SU-DHL-6 (cell line): ENCODE measurements at regions not wholly inside any gene's neighbourhood (a gene's known extent, or its start where the extent isn't known, plus 50 kb on each side); places are given as distances from the start of the nearest gene placed in this dataset.

Experiments
- EZH2phosphoT487 ChIP-seq: fragments of 200-600 bp; sonication (generic), shearing (Covaris generic); conservative IDR thresholded peaks from 2 replicates; pipeline ENCODE4 v1.6.1; 2018; ENCODE audit warnings: mild to moderate bottlenecking, antibody characterized with exemption, low read length, moderate library complexity, mixed read lengths
- TF ChIP-seq, protein P1 (sequence below): fragments of 200-600 bp; sonication (generic); IDR thresholded peaks from one replicate; pipeline ENCODE4 v1.5.1; 2017; ENCODE audit warnings: antibody characterized with exemption, mild to moderate bottlenecking, low read length, moderate library complexity; ENCODE audit not compliant: insufficient read depth, poor library complexity, severe bottlenecking

DNA sequence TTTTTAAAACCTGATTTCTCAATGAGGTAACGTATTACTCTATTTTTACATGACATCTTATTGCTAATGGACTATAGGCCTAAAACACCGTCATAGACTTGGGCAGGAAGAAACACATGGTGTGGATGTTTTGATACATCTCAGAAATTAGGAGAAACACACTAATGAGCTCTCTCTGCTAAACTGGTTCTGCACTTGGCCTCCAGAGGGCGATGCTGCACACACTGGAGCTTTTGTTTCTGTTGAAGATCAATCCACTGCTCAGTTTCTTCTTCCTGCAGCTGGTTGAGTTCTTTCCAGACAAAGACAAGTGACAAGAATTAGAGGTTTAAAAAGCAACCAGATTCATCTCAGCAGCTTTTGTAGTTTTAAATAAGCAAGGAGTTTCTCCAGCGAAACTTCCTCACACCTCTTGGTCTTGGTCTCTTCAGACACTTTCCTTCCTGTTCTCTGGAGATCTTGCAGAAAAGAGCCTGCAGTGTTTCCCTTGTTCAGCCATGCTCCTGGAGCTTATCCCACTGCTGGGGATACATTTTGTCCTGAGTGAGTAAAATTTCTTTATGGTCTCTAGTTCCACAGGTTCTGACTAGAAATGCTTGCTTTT is 178.5 kb upstream of the OR4E1 start:
- TF ChIP-seq, protein P1, sequence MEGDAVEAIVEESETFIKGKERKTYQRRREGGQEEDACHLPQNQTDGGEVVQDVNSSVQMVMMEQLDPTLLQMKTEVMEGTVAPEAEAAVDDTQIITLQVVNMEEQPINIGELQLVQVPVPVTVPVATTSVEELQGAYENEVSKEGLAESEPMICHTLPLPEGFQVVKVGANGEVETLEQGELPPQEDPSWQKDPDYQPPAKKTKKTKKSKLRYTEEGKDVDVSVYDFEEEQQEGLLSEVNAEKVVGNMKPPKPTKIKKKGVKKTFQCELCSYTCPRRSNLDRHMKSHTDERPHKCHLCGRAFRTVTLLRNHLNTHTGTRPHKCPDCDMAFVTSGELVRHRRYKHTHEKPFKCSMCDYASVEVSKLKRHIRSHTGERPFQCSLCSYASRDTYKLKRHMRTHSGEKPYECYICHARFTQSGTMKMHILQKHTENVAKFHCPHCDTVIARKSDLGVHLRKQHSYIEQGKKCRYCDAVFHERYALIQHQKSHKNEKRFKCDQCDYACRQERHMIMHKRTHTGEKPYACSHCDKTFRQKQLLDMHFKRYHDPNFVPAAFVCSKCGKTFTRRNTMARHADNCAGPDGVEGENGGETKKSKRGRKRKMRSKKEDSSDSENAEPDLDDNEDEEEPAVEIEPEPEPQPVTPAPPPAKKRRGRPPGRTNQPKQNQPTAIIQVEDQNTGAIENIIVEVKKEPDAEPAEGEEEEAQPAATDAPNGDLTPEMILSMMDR = peak; percentile 79
- TF ChIP-seq EZH2phosphoT487 = no peak
